ENCODE measurements at regions not wholly inside any gene's neighbourhood (a gene's known extent, or its start where the extent isn't known, plus 50 kb on each side); places are given as distances from the start of the nearest gene placed in this dataset.

- H3K4me3 Mint-ChIP-seq = no peak overlapping the region
- H3K36me3 Mint-ChIP-seq (ENCODE audit: low read depth) = no peaks in the 10 kb centered on the region
- H3K9me3 Mint-ChIP-seq = no peaks in the 10 kb centered on the region
- no peak for TF ChIP-seq CTCF (IDR thresholded peaks at IDR 0.05; ENCODE audit: unreplicated experiment in 3 of 3)
- H3K27ac Mint-ChIP-seq = no peak overlapping the region
- H3K27me3 Mint-ChIP-seq (ENCODE audit: low read depth) = peaks cover 28% of the 10 kb centered on the region
- H3K4me1 Mint-ChIP-seq = peaks cover 11% of the 10 kb centered on the region
Measured at GRCh38 chr6:900716-901605, 208.0 kb upstream of the EXOC2 start.

GRCh38 chr6:897528-898207 is 204.7 kb upstream of the EXOC2 start:
- H3K27me3 Mint-ChIP-seq (ENCODE audit: low read depth) = peaks cover 37% of the 10 kb centered on the region

GRCh38 chr6:894274-894673 is 201.3 kb upstream of the EXOC2 start:
- Mint-ChIP-seq H3K27me3 (ENCODE audit: low read depth) (peaks cover 25% of the 10 kb centered on the region), H3K9me3 (no peaks in the 10 kb centered on the region), H3K27ac (no peak overlapping the region), H3K4me1 (no peaks in the 10 kb centered on the region), H3K4me3 (no peak overlapping the region), H3K36me3 (ENCODE audit: low read depth) (no peaks in the 10 kb centered on the region)
- TF ChIP-seq CTCF (IDR thresholded peaks at IDR 0.05; ENCODE audit: unreplicated experiment in 3 of 3) = no peak

More at GRCh38 chr6:897528-898207, 204.7 kb upstream of the EXOC2 start:
- no peak overlapping the region for H3K27ac Mint-ChIP-seq
- peaks cover 11% of the 10 kb centered on the region for H3K4me1 Mint-ChIP-seq
- H3K36me3 Mint-ChIP-seq (ENCODE audit: low read depth) = no peaks in the 10 kb centered on the region
- H3K9me3 Mint-ChIP-seq = no peaks in the 10 kb centered on the region
- TF ChIP-seq CTCF (IDR thresholded peaks at IDR 0.05; ENCODE audit: unreplicated experiment in 3 of 3) = no peak
- no peak overlapping the region for H3K4me3 Mint-ChIP-seq

- no peak overlapping the region for H3K27ac Mint-ChIP-seq
- H3K9me3 Mint-ChIP-seq = no peaks in the 10 kb centered on the region
- peaks cover 9% of the 10 kb centered on the region for H3K27me3 Mint-ChIP-seq (ENCODE audit: low read depth)
- no peaks in the 10 kb centered on the region for H3K4me1 Mint-ChIP-seq
- no peak for TF ChIP-seq CTCF (IDR thresholded peaks at IDR 0.05; ENCODE audit: unreplicated experiment in 3 of 3)
- no peak overlapping the region for H3K4me3 Mint-ChIP-seq
- no peaks in the 10 kb centered on the region for H3K36me3 Mint-ChIP-seq (ENCODE audit: low read depth)
Measured at GRCh38 chr6:890995-891394, 198.1 kb upstream of the EXOC2 start.

- no peak for TF ChIP-seq CTCF (IDR thresholded peaks at IDR 0.05; ENCODE audit: unreplicated experiment in 3 of 3)
- Mint-ChIP-seq H3K4me3 (no peak overlapping the region), H3K4me1 (no peaks in the 10 kb centered on the region), H3K36me3 (ENCODE audit: low read depth) (no peaks in the 10 kb centered on the region), H3K27ac (no peak overlapping the region), H3K9me3 (no peaks in the 10 kb centered on the region), H3K27me3 (ENCODE audit: low read depth) (peaks cover 15% of the 10 kb centered on the region)
Measured at GRCh38 chr6:890201-890600, 197.3 kb upstream of the EXOC2 start.

Data from nephron (organoid).